GM18502 (cell line): ENCODE measurements at regions not wholly inside any gene's neighbourhood (a gene's known extent, or its start where the extent isn't known, plus 50 kb on each side); places are given as distances from the start of the nearest gene placed in this dataset.

Experiments used
- ATAC-seq: cut with Tn5 transposase; IDR thresholded peaks from one replicate; pipeline ENCODE4 v1.9.1; 2021; ENCODE audit warnings: mild to moderate bottlenecking; ENCODE audit not compliant: unreplicated experiment, poor library complexity

- no peak for ATAC-seq
Measured at GRCh38 chr11:104465321-104465720, 301.4 kb upstream of the PDGFD start.

GRCh38 chr11:104464691-104465090, 300.7 kb upstream of the PDGFD start:
- no peak for ATAC-seq

- ATAC-seq = no peak
Measured at GRCh38 chr11:104462341-104462740, 298.4 kb upstream of the PDGFD start.

- no peak for ATAC-seq
Measured at GRCh38 chr11:104451197-104451893, 287.4 kb upstream of the PDGFD start.

- ATAC-seq = no peak
Measured at GRCh38 chr11:104443387-104443786, 279.4 kb upstream of the PDGFD start.

GRCh38 chr11:104442321-104442720, 278.4 kb upstream of the PDGFD start:
- no peak for ATAC-seq

- no peak for ATAC-seq
Measured at GRCh38 chr11:104435494-104435893, 271.5 kb upstream of the PDGFD start.

- no peak for ATAC-seq
Measured at GRCh38 chr11:104433751-104434150, 269.8 kb upstream of the PDGFD start.

- ATAC-seq = no peak
Measured at GRCh38 chr11:104432981-104433380, 269.0 kb upstream of the PDGFD start.

- ATAC-seq = no peak
Measured at GRCh38 chr11:104432526-104432925, 268.6 kb upstream of the PDGFD start.

- no peak for ATAC-seq
Measured at GRCh38 chr11:104422324-104422944, 258.5 kb upstream of the PDGFD start.

- no peak for ATAC-seq
Measured at GRCh38 chr11:104410336-104410735, 246.4 kb upstream of the PDGFD start.

- no peak for ATAC-seq
Measured at GRCh38 chr11:104408630-104409029, 244.7 kb upstream of the PDGFD start.

GRCh38 chr11:104405277-104405676, 241.3 kb upstream of the PDGFD start:
- ATAC-seq = no peak

- no peak for ATAC-seq
Measured at GRCh38 chr11:104404231-104405175, 240.6 kb upstream of the PDGFD start.

- ATAC-seq = peak; percentile 65
Measured at GRCh38 chr11:104402812-104403521, 239.0 kb upstream of the PDGFD start.

- ATAC-seq = no peak
Measured at GRCh38 chr11:104394508-104394907, 230.6 kb upstream of the PDGFD start.

GRCh38 chr11:104390651-104391050, 226.7 kb upstream of the PDGFD start:
- ATAC-seq = no peak

GRCh38 chr11:104385884-104386283, 221.9 kb upstream of the PDGFD start:
- ATAC-seq = no peak

- ATAC-seq = no peak
Measured at GRCh38 chr11:104380358-104380757, 216.4 kb upstream of the PDGFD start.
